PC-9 (cell line): ENCODE measurements at regions not wholly inside any gene's neighbourhood (a gene's known extent, or its start where the extent isn't known, plus 50 kb on each side); places are given as distances from the start of the nearest gene placed in this dataset.

Experiments used
- BruUV-seq: library from RNA; stranded (reverse); fragments of 400-500 nt; replicated peaks from 2 replicates; lab custom pipeline; 2021; lab: Mats Ljungman, UMichigan
- CTCF ChIA-PET: fragments of 300-600 bp; sonication (Branson Sonifier 250); formaldehyde crosslinking; loops from one replicate; lab custom pipeline; 2022; ENCODE audit warnings: antibody characterized with exemption; lab: Charles Lee
- POLR2A ChIA-PET: fragments of 300-600 bp; sonication (Branson Sonifier 250); formaldehyde crosslinking; loops from one replicate; lab custom pipeline; 2022; ENCODE audit warnings: antibody characterized with exemption; ENCODE audit not compliant: unreplicated experiment; lab: Charles Lee
- DNase-seq, 2 experiments: peaks; one replicate each; pipeline versions ENCODE4 v3.0.0 to v3.0.0-alpha.2; 2015 to 2022; ENCODE audit warnings: mixed read lengths in 1 of 2
- H2AFZ ChIP-seq: fragments of 200-600 bp; sonication (generic); 2 replicates; pipeline ENCODE4 v1.8.1; 2017; ENCODE audit warnings: antibody characterized with exemption
- H3F3A ChIP-seq: fragments of 200-600 bp; sonication (generic); 2 replicates; pipeline ENCODE4 v1.8.1; 2017; ENCODE audit warnings: antibody characterized with exemption, mild to moderate bottlenecking, low read depth; ENCODE audit not compliant: insufficient read depth
- H3K27ac ChIP-seq: fragments of 200-600 bp; sonication (generic); 2 replicates; pipeline ENCODE4 v1.6.1; 2016; ENCODE audit warnings: mixed run types
- H3K27me3 ChIP-seq: fragments of 200-600 bp; sonication (generic); 2 replicates; pipeline ENCODE4 v1.6.1; 2016; ENCODE audit warnings: low read depth, mixed run types; ENCODE audit not compliant: insufficient read depth
- H3K36me3 ChIP-seq: fragments of 200-600 bp; sonication (generic); 2 replicates; pipeline ENCODE4 v1.6.1; 2016; ENCODE audit warnings: low read depth, mixed run types
- H3K4me1 ChIP-seq: fragments of 200-600 bp; sonication (generic); replicated peaks from 2 replicates; pipeline ENCODE4 v1.6.1; 2016; ENCODE audit warnings: mixed run types; ENCODE audit not compliant: insufficient read depth
- H3K4me2 ChIP-seq: fragments of 200-600 bp; sonication (generic); 2 replicates; pipeline ENCODE4 v1.6.1; 2017; ENCODE audit warnings: mixed run types
- H3K4me3 ChIP-seq: fragments of 200-600 bp; sonication (generic); 2 replicates; pipeline ENCODE4 v1.6.1; 2016; ENCODE audit warnings: mixed run types
- H3K79me2 ChIP-seq: fragments of 200-600 bp; sonication (generic); 2 replicates; pipeline ENCODE4 v1.6.1; 2017; ENCODE audit warnings: low read depth, mixed run types
- H3K9me2 ChIP-seq: fragments of 200-600 bp; sonication (generic); 2 replicates; pipeline ENCODE4 v1.8.1; 2017; ENCODE audit warnings: mild to moderate bottlenecking; ENCODE audit not compliant: insufficient read depth
- H3K9me3 ChIP-seq: fragments of 200-600 bp; sonication (generic); 2 replicates; pipeline ENCODE4 v1.8.1; 2016; ENCODE audit warnings: low read depth; ENCODE audit not compliant: insufficient read depth
- H4K20me1 ChIP-seq: fragments of 200-600 bp; sonication (generic); 2 replicates; pipeline ENCODE4 v1.8.1; 2017; ENCODE audit not compliant: insufficient read depth
- CTCF ChIP-seq: fragments of 200-600 bp; sonication (generic); conservative IDR thresholded peaks from 2 replicates; pipeline ENCODE4 v1.6.1; 2017; ENCODE audit warnings: mixed run types, antibody characterized with exemption, mild to moderate bottlenecking, moderate library complexity
- EZH2 ChIP-seq: fragments of 200-600 bp; sonication (generic); IDR thresholded peaks from 2 replicates; pipeline ENCODE4 v1.8.0; 2017; ENCODE audit warnings: antibody characterized with exemption, low read depth
- intact Hi-C: fragments of 100-400 bp; cut with micrococcal nuclease; formaldehyde crosslinking; loops from one replicate; pipeline ENCODE4 v1.10.0; 2022; ENCODE audit not compliant: unreplicated experiment

GRCh38 chr5:13412040-13412595 lies 532.4 kb downstream of the DNAH5 start:
- Histone ChIP-seq H3K4me3 (no peak overlapping the region), H3K4me2 (no peak overlapping the region), H3K9me3 (no peaks in the 10 kb centered on the region), H3K79me2 (no peaks in the 10 kb centered on the region), H2AFZ (no peak overlapping the region), H3K9me2 (no peaks in the 10 kb centered on the region), H3K27me3 (no peaks in the 10 kb centered on the region; the same call in 1 of the 2 replicates), H3K36me3 (no peaks in the 10 kb centered on the region), H3K27ac (no peak overlapping the region), H3F3A (no peaks in the 10 kb centered on the region), H4K20me1 (no peaks in the 10 kb centered on the region), H3K4me1 (no peaks in the 10 kb centered on the region)
- no TSS peak for BruUV-seq
- intact Hi-C loops: no loop called here
- peak; percentile 8 to 30 for DNase-seq
- ChIA-PET CTCF (no interaction called here), POLR2A (interaction anchor here (0.6 kb wide), 1 partner anchor 32 kb away, joined by 3 read pairs; no protein-coding TSS in a partner anchor)
- TF ChIP-seq CTCF: no peak
- TF ChIP-seq EZH2: no peak

- no peak overlapping the region for H3K4me3 ChIP-seq
- no peaks in the 10 kb centered on the region for H3K79me2 ChIP-seq
- no peaks in the 10 kb centered on the region for H3F3A ChIP-seq
- CTCF ChIA-PET: no interaction called here
- no peaks in the 10 kb centered on the region for H3K4me1 ChIP-seq
- H3K9me3 ChIP-seq: no peaks in the 10 kb centered on the region
- no TSS peak for BruUV-seq
- intact Hi-C loops: no loop called here
- no peak for DNase-seq
- H3K4me2 ChIP-seq: no peak overlapping the region
- POLR2A ChIA-PET: no interaction called here
- no peaks in the 10 kb centered on the region for H4K20me1 ChIP-seq
- no peak overlapping the region for H3K27ac ChIP-seq
- H3K36me3 ChIP-seq: no peaks in the 10 kb centered on the region
- no peaks in the 10 kb centered on the region for H3K9me2 ChIP-seq
- H2AFZ ChIP-seq: no peak overlapping the region
- TF ChIP-seq CTCF (no peak), EZH2 (no peak)
- H3K27me3 ChIP-seq: no peaks in the 10 kb centered on the region
Measured at GRCh38 chr5:13408616-13409015, 535.9 kb downstream of the DNAH5 start.

GRCh38 chr5:13403351-13403750 lies 541.1 kb downstream of the DNAH5 start:
- Histone ChIP-seq H3K9me3 (no peaks in the 10 kb centered on the region), H3K27me3 (no peaks in the 10 kb centered on the region), H3K4me2 (no peak overlapping the region), H3K9me2 (no peaks in the 10 kb centered on the region), H3K27ac (no peak overlapping the region), H3K36me3 (no peaks in the 10 kb centered on the region), H3F3A (no peaks in the 10 kb centered on the region), H3K79me2 (no peaks in the 10 kb centered on the region), H3K4me1 (no peaks in the 10 kb centered on the region), H4K20me1 (no peaks in the 10 kb centered on the region), H3K4me3 (no peak overlapping the region), H2AFZ (no peak overlapping the region)
- no TSS peak for BruUV-seq
- TF ChIP-seq EZH2 (no peak), CTCF (no peak)
- POLR2A ChIA-PET: no interaction called here
- no peak for DNase-seq
- intact Hi-C loops: no loop called here
- CTCF ChIA-PET: no interaction called here
